A549 (cell line): ENCODE measurements at regions not wholly inside any gene's neighbourhood (a gene's known extent, or its start where the extent isn't known, plus 50 kb on each side); places are given as distances from the start of the nearest gene placed in this dataset.

Experiments used
- JUN ChIP-seq, 2 experiments: fragments of >200 bp; sonication (Bioruptor Twin); formaldehyde crosslinking; IDR thresholded peaks; 2 replicates in 1 of 2; 3 replicates in 1 of 2; pipeline ENCODE4 v1.6.1; 2016 to 2017
- TF ChIP-seq, protein P1 (sequence below): fragments of >200 bp; sonication (Bioruptor Twin); formaldehyde crosslinking; IDR thresholded peaks from 3 replicates; pipeline ENCODE4 v1.5.1; 2016

DNA sequence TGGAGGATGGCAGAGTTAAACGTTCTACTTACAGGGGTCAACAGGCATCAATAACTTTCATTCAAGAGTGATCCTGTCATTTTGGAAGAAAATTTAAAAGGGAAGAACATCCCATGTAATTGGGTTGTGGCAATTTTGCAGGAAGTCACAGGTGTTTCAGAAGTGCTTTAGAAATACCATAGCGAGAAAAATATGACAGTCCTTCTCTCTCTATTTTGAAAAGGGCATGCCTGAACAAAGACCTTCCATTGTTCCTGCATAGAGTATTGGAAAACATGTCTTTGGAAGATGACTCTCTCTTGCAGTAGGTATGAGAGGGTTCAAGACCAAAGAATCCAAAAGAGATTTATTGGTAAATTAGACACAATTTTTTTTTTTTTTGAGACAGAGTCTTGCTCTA, 81.8 kb upstream of the SERTAD2 start:
- no peak for TF ChIP-seq JUN (IDR thresholded peaks at IDR 0.05)
- TF ChIP-seq, protein P1, sequence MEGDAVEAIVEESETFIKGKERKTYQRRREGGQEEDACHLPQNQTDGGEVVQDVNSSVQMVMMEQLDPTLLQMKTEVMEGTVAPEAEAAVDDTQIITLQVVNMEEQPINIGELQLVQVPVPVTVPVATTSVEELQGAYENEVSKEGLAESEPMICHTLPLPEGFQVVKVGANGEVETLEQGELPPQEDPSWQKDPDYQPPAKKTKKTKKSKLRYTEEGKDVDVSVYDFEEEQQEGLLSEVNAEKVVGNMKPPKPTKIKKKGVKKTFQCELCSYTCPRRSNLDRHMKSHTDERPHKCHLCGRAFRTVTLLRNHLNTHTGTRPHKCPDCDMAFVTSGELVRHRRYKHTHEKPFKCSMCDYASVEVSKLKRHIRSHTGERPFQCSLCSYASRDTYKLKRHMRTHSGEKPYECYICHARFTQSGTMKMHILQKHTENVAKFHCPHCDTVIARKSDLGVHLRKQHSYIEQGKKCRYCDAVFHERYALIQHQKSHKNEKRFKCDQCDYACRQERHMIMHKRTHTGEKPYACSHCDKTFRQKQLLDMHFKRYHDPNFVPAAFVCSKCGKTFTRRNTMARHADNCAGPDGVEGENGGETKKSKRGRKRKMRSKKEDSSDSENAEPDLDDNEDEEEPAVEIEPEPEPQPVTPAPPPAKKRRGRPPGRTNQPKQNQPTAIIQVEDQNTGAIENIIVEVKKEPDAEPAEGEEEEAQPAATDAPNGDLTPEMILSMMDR: no peak
